G401.6 (cell line): ENCODE measurements at regions not wholly inside any gene's neighbourhood (a gene's known extent, or its start where the extent isn't known, plus 50 kb on each side); places are given as distances from the start of the nearest gene placed in this dataset.

Experiments used
- FAIRE-seq: peaks from 2 replicates; lab custom pipeline; 2012; peaks lifted over from hg19 to GRCh38; lab: Jason Lieb, UNC

GRCh38 chr10:52442576-52442975 lies 128.5 kb downstream of the DKK1 start:
- no peak for FAIRE-seq

- FAIRE-seq: no peak
Observed at GRCh38 chr10:52443419-52444388, 129.6 kb downstream of the DKK1 start.

GRCh38 chr10:52446391-52446790 lies 132.3 kb downstream of the DKK1 start:
- no peak for FAIRE-seq

GRCh38 chr10:52447931-52448353 lies 133.9 kb downstream of the DKK1 start:
- no peak for FAIRE-seq

- no peak for FAIRE-seq
Observed at GRCh38 chr10:52450762-52451291, 136.7 kb downstream of the DKK1 start.

GRCh38 chr10:52451817-52452216 lies 137.7 kb downstream of the DKK1 start:
- FAIRE-seq: no peak

GRCh38 chr10:52452600-52453493 lies 138.8 kb downstream of the DKK1 start:
- FAIRE-seq: no peak

- no peak for FAIRE-seq
Observed at GRCh38 chr10:52453501-52453900, 139.4 kb downstream of the DKK1 start.

GRCh38 chr10:52454491-52454890 lies 140.4 kb downstream of the DKK1 start:
- FAIRE-seq: no peak

GRCh38 chr10:52455098-52455497 lies 141.0 kb downstream of the DKK1 start:
- FAIRE-seq: no peak

GRCh38 chr10:52459097-52459496 lies 145.0 kb downstream of the DKK1 start:
- FAIRE-seq: no peak

- no peak for FAIRE-seq
Observed at GRCh38 chr10:52463826-52464225, 149.7 kb downstream of the DKK1 start.

- no peak for FAIRE-seq
Observed at GRCh38 chr10:52464368-52465124, 150.5 kb downstream of the DKK1 start.

GRCh38 chr10:52465202-52465601 lies 151.1 kb downstream of the DKK1 start:
- no peak for FAIRE-seq

- FAIRE-seq: no peak
Observed at GRCh38 chr10:52466464-52466863, 152.4 kb downstream of the DKK1 start.

GRCh38 chr10:52469970-52470705 lies 156.1 kb downstream of the DKK1 start:
- no peak for FAIRE-seq

- FAIRE-seq: no peak
Observed at GRCh38 chr10:52472406-52473146, 158.5 kb downstream of the DKK1 start.

- no peak for FAIRE-seq
Observed at GRCh38 chr10:52474265-52474664, 160.2 kb downstream of the DKK1 start.

GRCh38 chr10:52477305-52477704 lies 163.2 kb downstream of the DKK1 start:
- FAIRE-seq: no peak

- FAIRE-seq: no peak
Observed at GRCh38 chr10:52479567-52479966, 165.5 kb downstream of the DKK1 start.
